Kidney glomerular epithelial cell (primary cell): ENCODE measurements at regions not wholly inside any gene's neighbourhood (a gene's known extent, or its start where the extent isn't known, plus 50 kb on each side); places are given as distances from the start of the nearest gene placed in this dataset.
"Not testable (repeated sequence)": the region's sequence is repeated elsewhere in the genome, so short reads cannot be mapped to it uniquely, and the experiment has no call there.

Experiments used
- DNase-seq: peaks from one replicate; lab custom pipeline; 2025; lab: John Stamatoyannopoulos, UW

- DNase-seq: no peak
Measured at GRCh38 chr1:178020968-178021640, 51.2 kb upstream of the SEC16B start.

DNA sequence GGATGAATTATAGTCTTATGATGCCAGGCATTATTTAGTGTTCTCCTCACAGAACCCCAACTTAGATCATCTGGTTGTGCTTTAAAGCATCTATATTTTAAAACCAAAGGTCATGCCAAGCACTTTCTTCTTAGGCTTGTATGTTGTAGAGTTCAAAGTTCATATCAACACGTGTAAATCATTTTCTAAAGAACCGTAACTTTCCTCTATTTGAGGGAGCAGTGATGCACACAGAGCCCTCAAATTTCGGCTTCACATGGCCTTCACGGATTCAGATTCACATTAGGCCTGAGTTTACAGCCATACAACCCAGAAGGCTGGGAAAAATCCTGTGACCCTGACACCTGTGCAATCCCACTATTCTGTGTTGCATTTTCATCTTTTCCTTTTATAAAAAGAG is 52.1 kb upstream of the SEC16B start:
- DNase-seq: no peak

DNA sequence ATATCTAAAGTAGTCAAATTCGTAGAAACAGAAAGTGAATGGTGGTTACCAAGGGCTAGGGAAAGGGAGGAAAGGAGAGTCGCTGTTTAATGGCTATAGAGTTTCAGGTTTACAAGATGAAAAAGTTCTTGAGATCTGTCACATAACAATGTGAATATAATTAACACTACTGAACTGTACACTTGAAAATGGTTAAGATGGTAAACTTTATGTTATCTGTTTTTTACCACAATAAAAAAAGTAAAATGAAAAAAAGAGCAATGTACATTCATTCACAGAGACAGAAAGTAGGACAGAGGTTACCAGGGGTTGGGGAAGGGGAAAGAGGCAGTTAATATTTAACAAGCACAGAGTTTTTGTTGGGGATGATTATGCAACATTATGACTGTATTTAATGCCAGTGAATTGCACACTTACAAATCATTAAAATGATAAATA is 53.3 kb upstream of the SEC16B start:
- peak; percentile 10 for DNase-seq

DNA sequence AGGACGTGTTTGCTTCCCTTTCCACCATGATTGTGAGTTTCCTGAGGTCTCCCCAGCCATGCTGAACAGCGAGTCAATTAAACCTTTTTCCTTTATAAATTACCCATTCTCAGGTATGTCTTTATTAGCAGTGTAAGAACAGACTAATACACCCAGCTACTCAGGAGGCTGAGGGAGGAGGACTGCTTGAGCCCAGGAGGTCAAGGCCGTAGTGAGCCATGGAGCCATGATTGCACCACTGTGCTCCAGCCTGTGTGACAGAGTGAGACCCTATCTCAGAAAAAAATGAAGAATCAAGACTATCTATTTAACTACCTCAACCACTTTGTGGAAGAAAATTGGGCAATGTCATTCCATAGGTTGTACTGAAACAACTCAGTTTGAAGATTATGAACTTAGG is 54.6 kb upstream of the SEC16B start:
- DNase-seq: no peak

- no peak for DNase-seq
Measured at GRCh38 chr1:178025613-178026356, 55.9 kb upstream of the SEC16B start.

DNA sequence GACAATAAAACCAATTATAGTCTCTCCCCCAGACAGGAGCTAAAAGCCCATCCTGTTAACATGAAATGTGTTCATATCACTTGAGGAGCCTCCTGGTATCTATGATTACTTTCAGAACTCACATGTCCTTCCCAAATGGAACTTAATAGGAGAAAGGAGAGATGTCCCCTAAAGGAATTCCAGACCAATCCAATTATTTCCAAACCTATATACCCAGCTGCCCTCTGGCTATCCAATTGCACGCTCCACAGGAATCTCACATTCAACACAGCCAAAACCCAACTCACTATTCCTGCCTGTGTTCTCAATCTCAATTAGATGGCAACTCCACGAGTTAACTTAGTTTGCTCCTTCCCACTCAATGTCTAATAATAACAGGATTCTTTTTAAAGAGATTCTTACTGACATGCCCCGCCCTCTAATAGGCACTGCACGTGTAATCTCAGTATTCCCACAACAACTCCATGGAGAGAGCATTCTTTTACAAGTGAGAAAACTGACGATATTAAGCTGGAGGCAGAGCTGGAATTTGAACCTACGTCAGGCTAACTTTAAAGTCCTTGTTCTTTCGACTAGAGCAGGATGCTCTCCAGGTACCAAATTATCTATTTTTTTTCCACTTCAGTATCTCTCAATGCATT is 59.1 kb upstream of the SEC16B start:
- DNase-seq: no peak

DNA sequence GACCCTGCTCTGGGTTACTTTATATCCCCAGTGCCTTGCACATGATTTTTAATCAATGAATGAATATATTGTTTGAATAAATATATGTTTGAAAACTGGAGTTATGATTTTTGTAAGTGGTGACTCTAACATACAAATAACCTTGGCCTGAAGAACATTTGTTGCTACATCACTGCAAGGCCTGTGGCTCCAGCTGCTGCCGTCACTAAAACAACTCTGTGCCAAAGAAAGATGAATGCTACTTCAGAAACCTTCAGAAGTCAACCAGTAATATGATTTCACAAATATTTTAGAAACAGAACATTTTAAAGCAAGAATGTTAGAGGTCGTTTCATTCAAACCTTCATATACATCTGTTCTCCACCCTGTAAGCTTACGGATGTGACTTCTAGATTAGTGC is 60.6 kb upstream of the SEC16B start:
- DNase-seq: no peak

- DNase-seq: peak; percentile 89
Measured at GRCh38 chr1:178031856-178032320, 62.0 kb upstream of the RASAL2 start.

DNA sequence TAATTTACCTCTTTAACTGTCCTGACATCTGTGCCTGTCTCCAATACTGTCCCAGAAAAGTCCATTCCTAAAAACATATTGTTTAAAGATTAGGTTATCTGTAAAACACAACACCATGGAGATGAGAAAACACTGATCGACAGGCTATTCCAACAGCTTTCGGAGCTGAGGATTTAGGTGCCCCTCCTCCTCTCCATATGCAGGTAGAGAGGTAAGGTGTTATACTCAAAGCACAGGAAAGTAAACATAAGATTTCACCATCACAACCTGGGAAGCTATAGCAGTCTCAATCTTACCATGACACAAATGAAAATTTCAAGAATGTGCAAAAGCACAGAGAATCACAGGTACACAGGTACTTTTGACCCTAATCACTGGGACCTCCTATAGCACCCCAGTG is 60.9 kb upstream of the RASAL2 start:
- DNase-seq: no peak

DNA sequence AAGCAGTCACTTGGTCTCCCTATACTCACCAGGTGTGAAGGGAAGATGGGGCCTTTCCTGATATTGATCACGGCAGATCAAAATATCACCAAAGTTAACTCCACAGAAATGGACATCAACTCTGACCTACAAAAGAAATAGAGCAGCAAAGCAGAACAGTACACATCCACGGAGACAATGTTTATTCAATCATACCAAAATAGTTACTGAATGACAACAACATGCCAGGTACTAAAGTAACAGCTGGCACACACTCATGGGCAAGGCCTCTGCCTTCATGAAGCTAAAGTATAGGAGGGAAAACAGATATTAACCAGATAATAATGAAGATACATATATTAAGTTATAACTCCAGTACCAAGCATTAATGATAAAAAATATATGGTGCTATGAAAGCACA is 59.2 kb upstream of the RASAL2 start:
- no peak for DNase-seq

DNA sequence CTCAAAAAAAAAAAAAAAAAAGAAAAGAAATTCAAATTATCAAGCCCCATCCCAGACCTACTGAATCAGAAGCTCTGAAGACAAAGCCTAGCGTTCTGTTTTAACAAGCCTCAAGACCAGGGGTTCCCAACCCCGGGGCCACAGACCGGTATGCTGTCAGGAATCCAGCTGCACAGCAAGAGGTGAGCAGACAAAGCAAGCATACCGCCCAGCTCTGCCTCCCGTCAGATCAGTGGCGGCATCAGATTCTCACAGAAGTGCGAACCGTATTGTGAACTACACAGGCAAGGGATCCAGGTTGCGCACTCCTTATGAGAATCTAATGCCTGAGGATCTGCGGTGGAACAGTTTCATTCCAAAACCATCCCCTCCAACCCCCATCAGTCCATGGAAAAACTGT is 57.8 kb upstream of the RASAL2 start:
- no peak for DNase-seq

DNA sequence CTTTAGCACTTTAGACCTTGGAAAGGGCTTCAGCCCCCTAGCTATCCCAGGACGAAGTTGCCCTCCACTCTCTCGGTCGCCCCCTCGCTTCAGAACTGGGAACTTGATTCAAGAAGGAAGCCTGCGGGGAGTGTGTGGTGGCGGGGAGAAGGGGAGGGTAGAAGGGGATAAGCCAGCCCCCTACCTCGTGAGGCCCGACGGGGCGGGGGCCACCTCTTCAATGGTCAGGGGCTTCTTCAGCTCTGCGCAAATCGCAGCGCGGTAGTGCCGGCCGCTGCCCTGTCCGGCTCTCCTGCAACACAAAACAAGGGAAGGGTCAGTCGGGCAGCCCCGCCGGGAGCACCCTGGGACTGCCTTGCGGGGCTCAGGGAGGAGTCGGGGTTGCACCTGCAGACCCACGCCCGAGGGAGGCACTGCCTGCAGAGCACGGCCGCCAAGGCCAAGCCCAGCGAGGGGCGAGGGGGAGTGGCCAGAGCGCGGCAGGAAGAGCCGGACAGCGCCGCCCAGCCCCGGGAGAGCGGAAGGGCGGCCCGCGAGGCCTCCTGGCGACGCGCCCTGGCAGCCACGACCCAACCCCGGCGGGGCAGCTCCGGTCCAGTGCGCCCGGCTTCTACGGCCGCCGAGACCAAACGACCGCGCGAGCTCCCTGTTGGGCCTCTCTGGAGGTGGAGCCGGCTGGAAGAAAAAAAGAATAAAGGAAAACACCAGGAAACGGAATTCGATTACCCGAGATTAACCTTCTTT is 56.2 kb upstream of the RASAL2 start:
- DNase-seq: peak; percentile 71

DNA sequence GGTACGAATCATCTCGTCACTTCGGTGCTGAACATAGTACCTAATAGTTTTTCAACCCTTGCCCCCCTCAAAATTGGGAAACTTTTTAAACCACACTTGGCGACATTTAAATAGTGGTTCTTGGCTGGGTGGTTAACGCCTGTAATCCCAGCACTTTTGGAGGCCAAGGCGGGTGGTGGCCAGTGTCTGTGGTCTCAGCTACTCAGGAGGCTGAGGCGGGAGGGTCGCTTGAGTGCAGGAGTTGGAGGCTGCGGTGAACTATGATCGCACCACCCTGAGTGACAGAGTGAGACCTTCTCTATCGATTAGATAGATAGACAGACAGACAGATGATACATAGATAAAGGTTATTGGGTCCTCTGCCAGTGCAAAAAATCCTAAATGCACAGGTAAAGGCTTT is 55.5 kb upstream of the RASAL2 start:
- DNase-seq: no peak

DNA sequence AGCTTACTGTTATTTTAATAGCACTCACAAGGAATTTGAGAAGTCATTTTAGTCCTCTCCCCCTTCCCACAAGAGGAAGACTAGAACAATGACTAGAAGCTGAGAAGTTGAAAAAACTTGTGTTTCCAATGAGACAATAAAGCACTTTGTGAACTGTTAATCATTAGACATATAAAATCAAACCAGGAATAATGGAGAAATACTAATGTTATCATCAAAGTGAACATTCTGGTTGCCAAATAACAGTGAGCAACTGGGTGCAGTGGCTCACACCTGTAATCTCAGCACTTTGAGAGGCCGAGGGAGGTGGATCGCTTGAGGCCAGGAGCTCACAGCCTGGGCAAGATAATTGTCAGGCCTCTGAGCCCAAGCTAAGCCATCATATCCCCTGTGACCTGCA is 54.0 kb upstream of the RASAL2 start:
- DNase-seq: peak; percentile 39

- DNase-seq: not testable (repeated sequence)
Measured at GRCh38 chr1:178043940-178044339, 50.0 kb upstream of the RASAL2 start.
